Chondrocyte (in vitro differentiated cells): ENCODE measurements at regions not wholly inside any gene's neighbourhood (a gene's known extent, or its start where the extent isn't known, plus 50 kb on each side); places are given as distances from the start of the nearest gene placed in this dataset.

Experiments
- DNase-seq: peaks from one replicate; pipeline ENCODE4 v3.0.0; 2021; ENCODE audit warnings: mixed read lengths, low spot score
- H3K27ac Mint-ChIP-seq: one replicate; pipeline ENCODE4 v1.8.0; 2021; ENCODE audit warnings: mild to moderate bottlenecking, moderate library complexity, mixed read lengths; ENCODE audit not compliant: unreplicated experiment
- H3K27me3 Mint-ChIP-seq: 2 replicates; pipeline ENCODE4 v1.8.0; 2021; ENCODE audit warnings: low read depth, mixed read lengths
- H3K36me3 Mint-ChIP-seq: 2 replicates; pipeline ENCODE4 v1.8.0; 2021; ENCODE audit warnings: low read depth, mixed read lengths
- H3K4me1 Mint-ChIP-seq: 2 replicates; pipeline ENCODE4 v1.8.0; 2021; ENCODE audit warnings: low read depth, mild to moderate bottlenecking, mixed read lengths
- H3K4me3 Mint-ChIP-seq: one replicate; pipeline ENCODE4 v1.8.0; 2021; ENCODE audit warnings: mild to moderate bottlenecking, moderate library complexity, mixed read lengths; ENCODE audit not compliant: unreplicated experiment
- H3K9me3 Mint-ChIP-seq: 2 replicates; pipeline ENCODE4 v1.8.0; 2021; ENCODE audit warnings: low read depth, mixed read lengths
- CTCF ChIP-seq: fragments of 200-600 bp; sonication (generic); IDR thresholded peaks from 2 replicates; pipeline ENCODE4 v1.5.0; 2021; ENCODE audit warnings: antibody characterized with exemption, mild to moderate bottlenecking, moderate library complexity

GRCh38 chr3:22765679-22766078 is 437.4 kb upstream of the UBE2E2 start:
- Mint-ChIP-seq H3K4me1 (no peaks in the 10 kb centered on the region), H3K27ac (no peak overlapping the region), H3K9me3 (peaks cover 16% of the 10 kb centered on the region), H3K36me3 (no peaks in the 10 kb centered on the region), H3K4me3 (no peak overlapping the region), H3K27me3 (peaks cover 2% of the 10 kb centered on the region)
- no peak for TF ChIP-seq CTCF
- DNase-seq = no peak

GRCh38 chr3:22777834-22778233 is 425.3 kb upstream of the UBE2E2 start:
- TF ChIP-seq CTCF = no peak
- no peak for DNase-seq
- Mint-ChIP-seq H3K4me3 (no peak overlapping the region), H3K4me1 (no peaks in the 10 kb centered on the region), H3K36me3 (no peaks in the 10 kb centered on the region), H3K9me3 (no peaks in the 10 kb centered on the region), H3K27me3 (peaks cover 4% of the 10 kb centered on the region), H3K27ac (no peak overlapping the region)

- no peak for DNase-seq
- Mint-ChIP-seq H3K4me1 (no peaks in the 10 kb centered on the region), H3K9me3 (peaks cover 16% of the 10 kb centered on the region), H3K27ac (no peak overlapping the region), H3K4me3 (no peak overlapping the region), H3K27me3 (peaks cover 4% of the 10 kb centered on the region), H3K36me3 (no peaks in the 10 kb centered on the region)
- TF ChIP-seq CTCF = no peak
Observed at GRCh38 chr3:22779737-22780136, 423.4 kb upstream of the UBE2E2 start.

GRCh38 chr3:22792533-22792932 is 410.6 kb upstream of the UBE2E2 start:
- Mint-ChIP-seq H3K4me3 (no peak overlapping the region), H3K36me3 (no peaks in the 10 kb centered on the region), H3K27me3 (peaks cover 1% of the 10 kb centered on the region), H3K9me3 (peaks cover 3% of the 10 kb centered on the region), H3K27ac (no peak overlapping the region), H3K4me1 (no peaks in the 10 kb centered on the region)
- no peak for DNase-seq
- TF ChIP-seq CTCF = no peak

GRCh38 chr3:22795917-22796316 is 407.2 kb upstream of the UBE2E2 start:
- Mint-ChIP-seq H3K4me1 (no peaks in the 10 kb centered on the region), H3K36me3 (no peaks in the 10 kb centered on the region), H3K4me3 (no peak overlapping the region), H3K9me3 (no peaks in the 10 kb centered on the region), H3K27me3 (peaks cover 3% of the 10 kb centered on the region), H3K27ac (no peak overlapping the region)
- DNase-seq = no peak
- TF ChIP-seq CTCF = no peak
